Right kidney (tissue), 1 donor: ENCODE measurements at regions not wholly inside any gene's neighbourhood (a gene's known extent, or its start where the extent isn't known, plus 50 kb on each side); places are given as distances from the start of the nearest gene placed in this dataset.

Experiments
- DNase-seq: peaks from one replicate; pipeline ENCODE4 v3.0.0-alpha.2; 2016

DNA sequence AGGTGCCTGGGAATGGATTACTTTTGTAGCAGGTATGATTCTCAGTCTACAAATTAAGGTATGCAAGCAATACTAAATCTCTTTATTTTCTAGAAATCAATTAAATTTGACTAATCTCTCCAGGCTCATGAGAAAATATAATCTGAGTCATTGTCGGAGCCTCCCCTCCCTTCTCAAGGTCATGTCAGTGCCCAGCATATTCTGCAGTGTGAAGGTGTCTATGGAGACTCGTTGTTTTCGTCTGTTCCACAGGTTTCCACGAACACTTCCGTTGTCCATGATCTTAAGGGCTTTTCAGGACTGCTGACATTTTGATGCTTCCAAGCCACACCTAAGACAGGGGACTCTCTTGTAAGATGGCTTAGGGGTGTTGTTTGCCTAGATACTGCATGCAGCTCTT lies 56.6 kb upstream of the SCOC start:
- no peak for DNase-seq

DNA sequence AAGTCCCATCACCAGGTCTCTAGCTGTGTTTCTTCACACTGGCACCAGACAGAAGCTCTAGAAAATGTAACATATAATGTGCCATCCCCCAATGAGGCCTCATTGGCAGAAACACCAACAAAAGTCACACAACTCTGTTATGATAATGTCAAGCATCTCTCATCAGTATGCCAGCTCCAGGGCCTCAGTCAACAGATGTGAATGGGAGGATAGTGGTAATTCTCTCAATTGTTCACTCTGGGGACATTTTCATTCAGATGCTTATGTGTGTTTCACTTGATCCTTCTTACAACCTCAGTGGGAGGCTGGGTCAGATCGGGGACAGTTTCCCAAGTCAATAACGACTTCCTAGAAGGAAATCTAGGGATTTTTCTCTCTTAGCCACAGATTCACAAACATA lies 57.5 kb upstream of the SCOC start:
- DNase-seq: no peak

DNA sequence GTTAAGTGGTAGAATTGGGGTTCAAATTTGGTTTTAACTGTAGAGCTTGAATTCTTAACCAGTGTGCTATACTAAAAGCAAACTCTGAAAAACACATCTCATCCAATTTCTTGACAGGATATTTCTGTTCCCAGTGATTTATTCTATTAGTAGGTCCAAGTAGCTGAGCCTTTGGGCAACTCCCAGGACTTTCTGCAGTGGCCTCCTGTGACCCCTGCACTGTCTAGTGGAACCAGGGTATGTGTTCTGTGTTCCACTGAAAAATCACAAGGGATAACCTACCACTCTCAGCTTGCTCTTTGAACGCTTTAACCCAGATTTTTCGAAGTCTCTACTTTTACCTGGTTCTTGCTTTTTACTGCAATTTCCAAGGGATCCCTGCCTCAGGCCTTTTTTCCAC lies 58.0 kb upstream of the SCOC start:
- no peak for DNase-seq

DNA sequence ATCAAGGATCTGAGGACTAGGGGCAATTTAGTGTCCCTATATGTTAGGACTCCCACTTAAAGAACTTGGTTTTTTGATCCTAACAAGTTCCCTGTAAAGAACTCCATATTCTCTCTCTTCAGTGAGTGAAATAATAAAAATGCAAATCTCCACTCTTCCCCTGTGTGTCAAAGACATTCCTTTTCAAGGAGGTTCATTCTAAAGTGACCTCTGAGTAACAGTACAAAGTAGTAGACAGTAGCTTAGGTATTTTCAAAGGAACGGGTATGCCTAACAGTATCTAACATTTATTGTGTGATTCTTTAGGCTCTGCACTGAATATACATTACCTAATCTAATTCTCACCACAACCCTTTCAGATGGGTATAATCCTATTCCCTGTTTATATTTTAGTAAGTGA lies 58.4 kb upstream of the SCOC start:
- no peak for DNase-seq

DNA sequence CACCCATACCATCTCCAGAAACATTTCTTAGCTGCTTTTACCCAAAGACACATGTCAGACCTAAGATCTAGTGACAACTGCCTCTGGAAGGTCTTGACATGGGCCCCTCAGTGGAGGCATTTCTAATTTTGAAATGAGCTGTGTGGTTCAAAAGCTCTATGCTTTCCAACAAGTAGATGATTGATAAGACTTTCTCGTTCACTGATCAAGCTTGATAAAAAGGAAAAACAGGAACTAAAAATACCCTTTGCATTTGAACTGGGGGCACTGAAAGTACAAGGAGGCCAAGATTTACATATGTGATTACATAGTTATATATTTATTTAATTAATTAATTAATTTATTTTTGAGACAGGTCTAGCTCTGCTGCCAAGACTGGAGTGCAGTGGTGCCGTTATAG lies 61.3 kb upstream of the SCOC start:
- no peak for DNase-seq

DNA sequence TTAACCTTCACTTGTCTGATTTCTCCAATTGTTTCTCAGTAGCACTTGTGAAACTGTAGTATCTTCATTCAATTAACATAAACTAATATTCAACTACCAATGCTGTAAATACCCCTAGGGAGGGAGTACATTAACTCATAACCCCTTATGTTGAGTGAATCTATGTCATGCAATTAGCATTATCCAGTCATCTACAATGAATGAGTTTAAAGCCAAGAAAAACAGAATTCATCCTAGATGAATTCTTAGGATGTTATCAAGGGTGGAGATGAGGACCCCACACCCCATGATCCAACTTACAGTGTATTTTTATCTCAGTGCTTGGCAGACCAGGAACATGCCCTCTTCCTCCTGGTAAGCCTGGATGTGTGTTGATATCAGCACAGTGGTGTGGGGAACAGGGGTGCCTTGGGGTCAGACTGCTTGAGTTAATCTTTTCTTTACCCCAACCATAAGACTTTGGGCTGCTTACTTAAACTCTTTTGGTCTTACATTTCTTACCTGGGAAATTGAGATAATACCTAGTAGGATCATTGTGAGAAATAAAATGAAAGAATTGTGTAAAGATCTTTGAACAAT lies 62.1 kb upstream of the SCOC start:
- DNase-seq: no peak

DNA sequence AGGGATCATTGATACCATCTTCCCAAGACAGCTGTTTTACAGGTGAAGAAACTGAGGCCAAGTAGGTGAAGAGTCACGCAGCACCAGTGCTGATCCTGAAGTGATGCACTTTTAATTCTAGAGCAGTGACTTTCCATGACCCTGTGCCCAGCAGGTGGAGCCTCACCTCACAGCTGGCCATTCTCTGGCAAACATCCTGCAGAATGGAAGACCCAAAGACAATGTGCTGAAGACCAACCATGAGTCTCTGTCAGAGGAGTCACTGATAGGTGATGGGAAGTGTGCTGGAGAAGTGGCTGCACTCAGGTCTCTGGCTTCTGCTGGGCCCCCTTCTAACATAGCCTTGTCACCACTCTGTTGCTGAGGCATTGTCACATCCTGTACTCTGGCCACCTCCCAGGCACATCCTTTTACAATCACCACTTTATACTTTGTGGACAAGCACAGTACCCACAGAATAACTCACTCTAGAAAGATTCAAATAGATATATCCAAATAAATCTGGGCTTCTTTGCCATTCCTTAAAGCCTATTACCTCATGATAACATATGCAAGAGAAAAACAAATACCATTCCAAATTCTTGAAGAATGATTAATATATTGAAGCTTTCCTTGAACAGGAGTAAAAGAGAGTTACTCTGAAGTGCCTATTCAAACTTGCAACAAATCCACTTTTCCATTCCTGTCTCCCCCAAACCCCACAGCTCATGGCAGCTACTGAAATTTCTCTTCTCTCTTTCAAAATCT lies 64.1 kb upstream of the SCOC start:
- DNase-seq: no peak

DNA sequence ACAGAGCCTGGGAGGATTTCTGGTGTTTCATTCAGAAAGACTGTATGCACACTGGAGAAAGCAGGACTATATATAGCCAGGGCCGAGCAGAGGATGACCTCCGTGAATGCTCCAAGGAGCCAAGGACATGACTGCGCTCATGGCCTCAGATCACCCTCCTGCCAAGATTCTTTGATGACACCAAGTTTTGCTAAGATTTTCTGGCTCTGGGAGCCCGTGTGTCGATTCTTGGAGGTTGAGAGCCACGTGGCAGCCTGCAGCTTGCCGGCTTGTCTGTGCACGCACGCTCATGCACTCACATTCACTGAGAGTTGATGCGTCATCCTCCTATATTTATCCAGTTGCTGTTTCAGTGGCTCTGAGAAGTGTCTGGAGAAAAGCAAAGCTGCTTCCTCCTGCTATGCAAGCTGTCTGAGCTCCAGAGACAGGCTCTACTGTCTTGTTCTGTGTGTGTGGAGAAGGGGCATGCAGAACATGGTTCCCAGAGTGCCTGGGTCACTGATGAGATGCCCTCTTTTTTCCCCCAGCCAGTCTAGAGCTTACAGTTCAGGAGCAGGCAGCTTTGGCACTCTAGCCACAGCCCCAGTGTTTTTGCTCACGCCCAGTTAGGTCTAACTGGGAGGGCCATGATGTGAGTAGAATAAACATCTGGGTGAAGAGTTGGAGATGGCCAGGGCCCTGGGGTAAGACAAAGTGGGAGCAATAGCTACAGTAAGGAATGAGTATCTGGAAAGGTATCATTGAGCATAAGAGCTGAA lies 64.9 kb upstream of the SCOC start:
- no peak for DNase-seq

DNA sequence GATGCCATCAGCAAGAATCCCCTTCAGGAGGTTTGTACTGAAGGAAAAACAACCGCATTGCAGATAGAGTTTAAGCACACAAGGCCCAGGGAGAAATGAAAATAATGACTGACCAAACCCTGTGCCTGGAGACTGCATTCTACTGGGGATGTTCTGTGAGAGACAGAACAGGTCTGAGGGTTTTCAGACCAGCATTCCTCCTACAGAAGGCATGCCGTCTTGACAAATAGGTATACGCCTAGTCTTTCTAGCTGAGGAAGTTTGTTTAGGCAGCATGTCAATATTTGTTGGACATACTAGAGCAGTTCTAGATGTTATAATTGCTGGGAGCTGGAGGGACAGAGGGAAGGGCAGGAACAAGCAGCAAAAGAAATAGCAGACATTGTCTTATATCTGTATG lies 68.4 kb upstream of the SCOC start:
- no peak for DNase-seq

DNA sequence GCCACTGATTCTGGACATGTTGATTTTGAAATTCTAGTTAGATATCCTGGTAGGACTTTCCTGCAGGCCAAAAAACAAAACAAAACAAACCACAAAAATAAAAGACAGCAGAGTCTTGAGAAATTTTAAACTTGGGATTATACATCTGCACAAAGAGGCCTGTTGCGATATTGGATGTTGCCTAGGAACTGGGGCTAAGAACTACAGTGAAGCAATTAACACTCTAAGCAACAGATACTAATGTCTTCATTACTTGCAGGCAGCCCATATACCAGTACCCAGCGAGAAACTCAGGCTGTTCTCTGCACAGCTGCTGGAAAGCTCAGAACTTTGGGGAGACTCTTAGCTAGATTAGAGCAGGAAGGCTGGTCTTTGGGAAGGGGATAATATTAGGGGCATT lies 69.1 kb upstream of the SCOC start:
- no peak for DNase-seq

DNA sequence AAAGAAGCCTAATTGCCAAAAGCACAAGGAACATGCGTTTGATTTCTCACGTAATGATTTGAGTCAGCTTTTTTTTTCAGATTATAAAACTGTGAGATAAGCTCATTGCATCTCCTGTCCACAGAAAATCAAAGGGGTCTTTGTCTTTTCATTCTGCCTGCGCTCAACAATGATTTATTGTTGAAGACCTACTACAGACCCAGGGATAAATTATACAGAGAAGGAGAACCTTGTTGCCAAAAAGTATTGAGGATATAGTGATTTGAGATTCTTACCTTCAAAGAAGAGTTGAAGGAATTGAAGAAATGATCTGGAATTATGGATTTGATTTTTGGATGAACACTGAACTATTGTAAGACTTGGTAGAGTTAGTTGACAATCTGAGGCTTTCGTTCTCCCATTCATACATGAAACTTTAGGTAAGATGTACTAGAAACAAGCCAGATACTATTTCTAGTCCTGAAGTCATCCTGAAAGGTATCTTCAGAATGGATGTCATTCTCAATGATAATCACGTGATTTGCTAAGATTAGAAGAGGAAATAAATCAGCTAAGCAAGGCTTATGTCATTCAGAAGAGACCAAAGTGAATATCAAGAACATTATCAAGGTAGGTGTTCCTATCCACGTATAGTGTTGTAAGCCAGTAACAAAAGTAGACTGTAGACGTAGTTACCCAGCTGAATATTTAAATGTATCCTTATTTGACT lies 71.1 kb upstream of the SCOC start:
- DNase-seq: no peak

DNA sequence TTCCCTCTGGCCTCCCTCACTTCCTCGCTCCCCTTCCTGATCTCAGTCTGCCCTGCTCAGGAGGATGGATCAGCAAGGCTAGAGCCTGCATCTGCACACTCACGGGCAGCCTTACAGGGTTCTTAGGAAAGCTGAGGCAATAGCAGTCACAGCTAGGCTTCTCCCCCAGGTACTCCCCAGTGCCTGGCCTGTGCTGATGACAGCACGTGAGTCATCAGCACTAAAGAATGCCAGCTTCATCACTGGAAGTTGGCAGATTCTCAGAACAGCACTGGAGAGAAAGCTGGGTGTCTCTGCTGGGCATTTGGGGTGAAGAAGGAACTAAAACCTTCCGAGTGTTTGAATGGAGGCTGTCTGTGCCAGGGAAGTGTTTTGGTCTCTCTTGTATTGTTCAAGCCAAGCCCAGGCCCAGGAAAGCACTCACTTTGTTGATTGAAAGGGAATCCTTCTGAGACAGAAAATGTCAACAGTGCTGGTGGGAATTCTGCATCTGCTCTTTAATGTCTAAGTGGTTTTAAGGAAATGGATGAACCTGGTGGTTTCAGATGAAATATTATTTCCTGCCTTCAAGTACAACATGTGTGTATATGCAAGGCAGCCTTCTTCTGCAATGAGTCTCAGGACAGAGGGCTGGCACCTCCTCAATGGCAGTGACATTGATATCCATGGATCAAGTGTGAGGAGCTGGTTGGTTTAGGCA lies 73.0 kb upstream of the SCOC start:
- no peak for DNase-seq

DNA sequence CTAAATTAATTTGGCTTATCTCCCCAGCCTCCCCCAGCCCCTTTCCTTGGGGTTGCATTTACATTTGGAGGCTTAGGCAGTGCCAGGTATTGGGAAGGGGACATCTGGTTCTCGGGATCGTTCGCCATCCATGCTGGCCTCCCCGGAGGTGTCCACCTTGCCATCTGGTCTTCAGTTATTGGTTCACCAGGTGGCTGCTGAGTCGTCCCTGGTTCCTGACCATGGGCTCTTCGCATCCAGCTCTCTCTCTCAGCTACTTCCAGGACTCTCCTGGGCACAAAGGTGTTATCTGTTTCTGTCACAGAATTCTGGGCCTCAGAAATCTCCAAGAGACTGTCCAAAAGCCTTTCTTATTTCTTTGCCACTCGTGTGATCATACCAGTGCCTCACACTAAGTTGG lies 75.4 kb upstream of the SCOC start:
- no peak for DNase-seq

DNA sequence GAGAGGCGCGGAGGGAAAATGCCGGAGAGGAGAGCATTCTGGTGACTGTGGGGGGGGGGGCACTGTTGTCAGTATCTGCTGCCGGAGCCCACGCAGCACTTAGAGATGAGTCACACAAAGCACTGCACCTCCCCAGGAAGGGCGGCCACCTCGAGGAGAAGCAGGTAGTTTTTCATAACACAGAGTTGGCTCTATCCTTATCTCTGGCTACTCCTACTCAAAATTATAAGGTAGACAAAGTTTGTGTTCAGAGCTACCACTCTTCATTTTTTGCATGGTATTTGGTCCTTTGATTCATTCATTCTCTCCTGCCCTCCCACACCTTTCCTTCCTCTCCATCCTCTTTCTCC lies 76.2 kb upstream of the SCOC start:
- peak; percentile 17 for DNase-seq

DNA sequence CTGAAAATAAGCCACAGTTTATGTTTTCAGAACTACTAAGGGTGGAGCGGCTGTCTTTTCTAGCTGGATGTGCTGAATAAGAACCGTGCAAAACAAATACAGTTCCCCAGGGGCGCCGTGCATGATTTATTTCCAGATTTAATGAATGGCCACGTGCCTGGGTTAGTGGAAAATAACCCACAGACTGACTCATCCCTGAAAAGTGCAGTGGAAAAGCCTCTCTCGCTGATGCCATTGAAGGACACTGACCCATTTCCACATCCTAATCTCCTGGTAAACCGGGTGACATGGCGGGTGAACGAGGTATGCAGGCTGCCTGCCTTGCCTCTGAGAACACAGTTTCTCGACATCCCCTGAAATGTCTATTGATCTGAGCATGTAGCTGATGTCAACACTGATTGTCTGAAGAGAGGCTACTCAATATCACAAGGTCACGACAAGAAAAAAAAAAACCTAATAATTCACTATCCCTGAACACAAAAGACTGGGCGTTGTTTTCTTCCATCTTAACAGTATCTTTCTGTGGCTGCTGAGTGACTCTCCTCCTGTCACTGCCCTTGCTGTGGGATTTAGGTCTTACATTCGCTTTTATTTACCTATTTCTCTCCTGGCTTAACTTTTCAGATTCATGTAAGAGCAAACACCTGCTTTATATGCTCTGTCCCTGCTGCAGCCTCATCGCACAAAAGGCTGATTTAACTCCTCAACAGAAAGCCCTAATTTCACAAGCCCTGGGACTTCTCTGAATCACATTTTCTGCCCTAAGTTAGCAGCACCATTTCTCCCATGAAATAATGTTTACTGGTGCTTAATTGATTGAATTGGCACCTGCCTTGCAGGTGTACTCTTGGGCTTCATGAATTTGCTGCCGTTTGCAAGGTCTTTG lies 76.9 kb upstream of the SCOC start:
- peak; percentile 17 for DNase-seq

DNA sequence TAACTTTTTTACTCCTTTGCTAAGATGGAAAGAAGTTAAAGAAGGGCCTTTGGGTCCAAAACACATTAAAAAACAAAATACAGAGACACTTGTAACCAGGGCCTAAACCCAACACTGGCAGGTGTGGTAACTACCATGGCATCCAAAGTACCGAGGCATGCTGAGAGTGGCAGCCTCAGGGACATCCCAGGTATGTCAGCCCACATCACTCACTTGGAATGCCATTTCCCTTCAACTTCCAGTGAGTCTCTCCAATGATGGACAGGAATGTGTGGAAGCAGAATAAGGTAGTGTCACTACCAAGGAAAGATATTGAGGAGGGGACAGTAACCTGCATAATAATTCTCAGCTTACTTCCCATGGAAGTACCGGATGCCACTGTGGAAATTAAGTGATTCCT lies 79.5 kb upstream of the SCOC start:
- DNase-seq: no peak

DNA sequence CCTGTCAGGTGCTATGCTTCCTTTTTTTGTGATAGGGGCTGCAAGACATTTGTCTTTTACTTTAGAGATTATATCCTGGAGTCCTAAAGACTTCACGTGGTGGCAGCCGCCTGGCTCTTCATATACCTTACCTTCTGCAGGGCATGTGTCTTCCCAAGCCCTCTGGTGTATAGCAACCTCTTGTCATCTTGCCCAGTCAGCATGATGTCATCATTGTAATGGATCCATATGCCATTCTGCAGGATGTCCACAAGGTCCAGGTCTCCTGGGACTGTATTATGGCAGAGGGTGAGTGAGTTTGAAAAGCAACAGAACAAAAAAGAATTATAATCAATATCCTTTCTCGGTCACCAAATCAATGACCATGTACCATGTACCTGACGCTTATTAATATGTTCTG lies 82.2 kb upstream of the SCOC start:
- DNase-seq: no peak

DNA sequence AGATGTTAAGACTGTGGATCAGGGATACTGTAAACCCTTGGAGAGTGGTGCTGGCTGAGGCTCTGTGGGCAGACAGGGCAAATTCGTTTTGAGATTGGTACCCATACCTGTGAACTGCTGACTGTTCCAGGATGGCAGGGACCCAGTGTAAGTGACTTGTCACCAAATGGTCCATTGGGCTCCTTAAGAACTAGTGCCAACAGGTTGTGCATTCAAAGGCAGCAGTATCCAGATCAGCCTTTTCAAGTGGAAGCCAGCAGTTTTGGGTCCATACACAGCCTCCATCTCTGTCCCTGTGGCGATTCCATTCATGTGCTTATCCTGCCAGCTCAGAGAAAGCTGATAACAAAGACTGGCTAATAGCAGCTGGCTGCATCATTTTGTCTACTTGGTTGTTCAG lies 84.0 kb upstream of the SCOC start:
- DNase-seq: no peak

DNA sequence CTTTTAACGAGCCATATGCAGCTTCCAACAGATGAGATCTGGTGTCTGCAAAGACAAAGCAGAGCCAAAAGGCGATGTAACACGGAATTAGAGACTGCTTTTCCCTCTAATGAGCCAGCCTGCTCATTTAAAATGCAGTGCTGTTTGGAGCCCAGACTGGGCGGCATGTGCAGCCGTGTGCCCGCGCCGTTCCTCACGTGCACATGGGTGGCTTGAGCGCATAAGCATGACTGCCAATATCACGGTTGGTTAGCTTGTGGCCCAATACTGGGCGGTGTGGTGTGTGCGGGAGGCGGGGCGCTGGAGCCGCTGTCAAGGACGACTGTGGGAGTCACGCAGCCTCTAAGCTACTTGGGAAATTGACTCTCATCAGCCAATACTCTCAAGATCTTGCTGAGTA lies 87.0 kb upstream of the SCOC start:
- DNase-seq: peak; percentile 16

DNA sequence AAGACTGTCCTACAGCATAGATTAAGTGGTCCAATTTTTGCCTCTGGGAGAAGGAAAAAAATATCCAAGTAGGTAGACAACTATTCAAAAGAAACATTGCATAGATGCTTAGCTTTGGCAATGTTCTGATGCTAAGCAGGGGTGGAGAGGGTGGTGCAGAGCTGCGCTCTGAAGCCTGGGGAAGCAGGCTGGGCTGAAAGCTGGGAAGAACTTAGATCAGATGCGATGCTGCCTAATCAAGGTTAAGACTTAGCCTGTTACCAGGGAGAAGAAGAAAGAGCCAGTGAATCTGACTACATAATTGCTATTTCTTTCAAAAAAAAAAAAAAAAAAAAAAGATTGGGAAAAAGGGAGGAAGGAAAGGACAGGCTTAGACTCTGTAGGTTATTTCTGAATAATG lies 89.0 kb upstream of the SCOC start:
- DNase-seq: no peak

DNA sequence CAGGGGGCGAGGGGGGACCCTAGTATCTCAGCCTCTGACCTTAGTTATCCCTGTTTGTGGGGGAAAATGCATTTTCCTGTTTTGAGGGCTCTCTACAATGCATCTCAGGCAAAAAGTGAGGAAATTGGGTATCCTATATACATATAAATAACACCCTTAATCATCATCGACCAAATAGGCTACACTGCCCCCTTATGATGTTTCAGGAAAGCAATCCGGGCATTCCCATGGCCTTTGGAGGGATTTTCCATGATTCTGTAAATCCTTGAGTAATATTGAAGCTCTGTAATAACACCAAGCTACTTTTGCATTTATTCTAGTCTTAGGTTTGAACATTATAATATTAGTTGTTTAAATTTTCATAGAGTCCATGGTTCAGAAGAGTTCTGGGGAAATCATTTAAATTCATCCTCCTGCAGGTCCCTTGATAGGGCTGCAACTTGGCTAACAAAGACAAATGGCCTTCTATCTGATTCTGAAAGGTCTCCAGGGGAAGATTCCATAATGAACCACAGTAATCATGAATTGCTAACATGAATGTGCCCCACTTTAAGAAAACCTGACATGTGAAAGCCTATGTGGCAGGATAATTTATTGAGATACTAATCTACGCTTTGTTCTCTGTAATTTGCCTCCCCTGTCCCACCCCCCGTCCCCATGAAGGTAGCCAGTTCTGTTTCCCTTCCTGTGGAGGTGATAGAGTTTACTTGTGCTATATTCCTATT lies 91.5 kb upstream of the SCOC start:
- DNase-seq: no peak
